Naive thymus-derived CD8-positive, alpha-beta T cell (primary cell): ENCODE measurements at regions not wholly inside any gene's neighbourhood (a gene's known extent, or its start where the extent isn't known, plus 50 kb on each side); places are given as distances from the start of the nearest gene placed in this dataset.
A peak's percentile ranks its signal among the peaks of the same experiment; 100 is the strongest.
"Not testable (repeated sequence)": the region's sequence is repeated elsewhere in the genome, so short reads cannot be mapped to it uniquely, and the experiment has no call there.

Source experiments
- ATAC-seq, 2 donors: fragments of 150-1000 bp; cut with Tn5 transposase in 1 of 2; sonication (Bioruptor Pico), chemical (Tn5 transposase) in 1 of 2; 1 replicate in 1 of 2; 2 replicates in 1 of 2; pipeline ENCODE4 v1.10.0; 2021; ENCODE audit warnings: mild to moderate bottlenecking in 2 of 2, moderate library complexity in 2 of 2
- POLR2A ChIA-PET: fragments of 350-600 bp; sonication (Branson Sonifier 250); formaldehyde crosslinking; loops from one replicate; lab custom pipeline; 2021; ENCODE audit warnings: antibody characterized with exemption; lab: Charles Lee
- DNase-seq, 10 donors: peaks; one replicate each; pipeline versions ENCODE4 v3.0.0 to v3.0.0-alpha.2; 2020 to 2022
- H3K27ac Mint-ChIP-seq, 10 donors: one replicate each; pipeline ENCODE4 v1.8.0; 2020 to 2022; ENCODE audit warnings: mild to moderate bottlenecking in 10 of 10, mixed read lengths in 10 of 10, moderate library complexity in 4 of 10, inconsistent platforms in 1 of 10
- H3K27me3 Mint-ChIP-seq, 5 donors: one replicate each; pipeline ENCODE4 v1.8.0; 2021 to 2022; ENCODE audit warnings: mixed read lengths in 5 of 5
- H3K36me3 Mint-ChIP-seq, 3 donors: one replicate each; pipeline ENCODE4 v1.8.0; 2020 to 2022; ENCODE audit warnings: mixed read lengths in 3 of 3, mild to moderate bottlenecking in 2 of 3, inconsistent platforms in 1 of 3
- H3K4me1 Mint-ChIP-seq, 4 donors: one replicate each; pipeline ENCODE4 v1.8.0; 2021 to 2022; ENCODE audit warnings: mixed read lengths in 4 of 4
- H3K4me3 Mint-ChIP-seq, 10 donors: one replicate each; pipeline ENCODE4 v1.8.0; 2020 to 2022; ENCODE audit warnings: mild to moderate bottlenecking in 10 of 10, mixed read lengths in 10 of 10, moderate library complexity in 6 of 10, inconsistent platforms in 1 of 10
- H3K9me3 Mint-ChIP-seq, 9 donors: one replicate each; pipeline ENCODE4 v1.8.0; 2020 to 2022; ENCODE audit warnings: mixed read lengths in 9 of 9, mild to moderate bottlenecking in 3 of 9, inconsistent platforms in 1 of 9, moderate library complexity in 1 of 9

DNA sequence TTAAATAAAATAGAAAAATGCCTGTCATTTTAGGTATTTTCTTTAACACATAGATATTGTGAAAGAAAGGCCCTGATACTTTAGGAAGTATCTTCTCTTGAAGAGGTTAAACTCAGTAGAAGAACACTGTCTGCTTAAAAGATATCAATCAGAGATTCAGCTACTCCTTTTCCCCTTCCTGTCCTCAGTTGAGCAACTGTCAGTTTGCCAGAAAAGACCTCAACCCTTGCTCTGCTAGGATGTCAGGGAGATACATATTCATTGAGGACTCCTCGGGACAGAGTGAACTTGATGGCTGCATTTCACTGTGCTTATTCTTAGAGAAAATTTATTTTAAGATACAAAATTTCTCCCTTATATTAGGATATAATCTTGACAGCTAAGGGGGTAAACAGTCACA lies 173.6 kb upstream of the CACNA2D1 start:
- Mint-ChIP-seq H3K36me3 (no peaks in the 10 kb centered on the region), H3K27ac (no peak overlapping the region), H3K27me3 (peaks cover 0 to 4% (median 0%) of the 10 kb centered on the region in 5 donors), H3K9me3 (peaks cover 0 to 13% (median 4%) of the 10 kb centered on the region in 9 donors), H3K4me3 (no peak overlapping the region), H3K4me1 (peaks cover 0 to 11% (median under 1%) of the 10 kb centered on the region in 4 donors)
- POLR2A ChIA-PET: no interaction called here
- ATAC-seq: no peak
- DNase-seq: no peak

DNA sequence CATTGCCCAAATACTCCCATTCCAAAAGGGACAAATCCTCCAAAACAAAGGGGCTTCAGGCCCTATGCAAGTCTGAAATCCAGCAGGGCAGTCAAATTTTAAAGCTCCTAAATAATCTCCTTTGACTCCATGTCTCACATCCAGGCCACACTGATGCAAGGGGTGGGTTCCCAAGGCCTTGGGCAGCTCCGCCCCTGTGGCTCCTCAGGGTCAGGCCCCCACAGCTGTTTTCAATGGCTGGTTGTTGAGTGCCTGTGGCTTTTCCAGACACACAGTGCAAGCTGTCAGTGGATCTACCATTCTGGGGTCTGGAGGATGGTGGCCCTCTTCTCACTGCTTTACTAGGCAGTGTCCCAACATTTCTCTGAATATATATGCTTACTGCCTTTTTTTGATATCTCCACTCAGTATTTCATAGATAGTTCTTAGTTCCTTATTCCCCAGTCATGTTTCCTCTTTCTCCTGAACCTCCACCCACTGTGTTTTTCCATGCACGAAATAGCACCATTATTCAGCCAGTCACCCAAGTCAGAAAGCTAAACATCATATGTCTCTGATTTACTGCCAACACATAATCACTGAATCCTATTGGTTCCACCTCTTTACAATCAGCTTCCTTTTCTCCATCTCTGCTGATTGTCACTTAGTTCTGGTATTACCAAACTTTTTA lies 172.6 kb upstream of the CACNA2D1 start:
- H3K4me1 Mint-ChIP-seq: peaks cover 0 to 11% (median under 1%) of the 10 kb centered on the region in 4 donors
- H3K27me3 Mint-ChIP-seq: peaks cover 0 to 3% (median 0%) of the 10 kb centered on the region in 5 donors
- POLR2A ChIA-PET: no interaction called here
- no peaks in the 10 kb centered on the region for H3K36me3 Mint-ChIP-seq
- ATAC-seq: no peak
- H3K9me3 Mint-ChIP-seq: peaks cover 0 to 5% (median 2%) of the 10 kb centered on the region in 9 donors
- H3K4me3 Mint-ChIP-seq: no peak overlapping the region
- no peak for DNase-seq
- peak overlapping the region in 1 of 10 donors; percentile 27 for H3K27ac Mint-ChIP-seq

DNA sequence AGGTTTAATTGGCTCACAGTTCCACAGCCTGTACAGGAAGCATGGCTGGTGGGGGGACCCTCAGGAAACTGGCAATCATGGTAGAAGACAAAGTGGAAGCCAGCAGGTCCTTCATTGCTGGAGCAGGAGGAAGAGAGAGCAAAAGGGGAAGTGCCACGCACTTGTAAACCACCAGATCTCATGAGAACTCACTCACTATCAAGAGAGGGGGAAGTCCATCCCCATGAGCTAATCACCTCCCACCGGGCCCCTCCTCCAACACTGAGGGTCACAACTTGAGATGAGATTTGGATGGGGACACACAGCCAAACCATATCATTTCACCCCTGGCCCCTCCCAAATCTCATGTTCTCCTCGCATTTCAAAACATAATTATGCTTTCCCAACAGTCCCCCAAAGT lies 171.9 kb upstream of the CACNA2D1 start:
- POLR2A ChIA-PET: no interaction called here
- Mint-ChIP-seq H3K27me3 (no peaks in the 10 kb centered on the region), H3K36me3 (no peaks in the 10 kb centered on the region), H3K4me1 (peaks cover 0 to 11% (median under 1%) of the 10 kb centered on the region in 4 donors), H3K9me3 (peaks cover 0 to 4% (median 0%) of the 10 kb centered on the region in 9 donors), H3K4me3 (no peak overlapping the region), H3K27ac (no peak overlapping the region)
- DNase-seq: no peak
- no peak for ATAC-seq

DNA sequence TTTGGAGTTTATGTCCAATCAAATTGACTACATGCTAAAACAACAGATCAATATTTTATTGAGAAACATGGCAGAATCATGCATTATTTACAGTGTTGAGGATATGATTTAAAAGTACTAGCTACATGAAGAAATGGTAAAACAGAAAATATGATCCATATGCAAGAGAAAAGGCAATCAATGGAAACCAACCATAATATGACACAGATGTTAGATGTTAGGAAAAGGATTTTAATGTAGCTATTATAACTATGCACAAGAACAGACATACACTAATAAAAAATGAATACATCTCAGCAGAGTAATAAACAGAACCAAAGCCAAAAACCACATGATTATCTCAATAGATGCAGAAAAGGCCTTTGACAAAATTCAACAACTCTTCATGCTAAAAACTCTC lies 166.2 kb upstream of the CACNA2D1 start:
- no peaks in the 10 kb centered on the region for H3K36me3 Mint-ChIP-seq
- no peaks in the 10 kb centered on the region for H3K9me3 Mint-ChIP-seq
- ATAC-seq (no peak), DNase-seq (no peak)
- POLR2A ChIA-PET: no interaction called here
- peaks cover 0 to 3% (median 0%) of the 10 kb centered on the region in 5 donors for H3K27me3 Mint-ChIP-seq
- no peak overlapping the region for H3K27ac Mint-ChIP-seq
- H3K4me1 Mint-ChIP-seq: no peaks in the 10 kb centered on the region
- no peak overlapping the region for H3K4me3 Mint-ChIP-seq

DNA sequence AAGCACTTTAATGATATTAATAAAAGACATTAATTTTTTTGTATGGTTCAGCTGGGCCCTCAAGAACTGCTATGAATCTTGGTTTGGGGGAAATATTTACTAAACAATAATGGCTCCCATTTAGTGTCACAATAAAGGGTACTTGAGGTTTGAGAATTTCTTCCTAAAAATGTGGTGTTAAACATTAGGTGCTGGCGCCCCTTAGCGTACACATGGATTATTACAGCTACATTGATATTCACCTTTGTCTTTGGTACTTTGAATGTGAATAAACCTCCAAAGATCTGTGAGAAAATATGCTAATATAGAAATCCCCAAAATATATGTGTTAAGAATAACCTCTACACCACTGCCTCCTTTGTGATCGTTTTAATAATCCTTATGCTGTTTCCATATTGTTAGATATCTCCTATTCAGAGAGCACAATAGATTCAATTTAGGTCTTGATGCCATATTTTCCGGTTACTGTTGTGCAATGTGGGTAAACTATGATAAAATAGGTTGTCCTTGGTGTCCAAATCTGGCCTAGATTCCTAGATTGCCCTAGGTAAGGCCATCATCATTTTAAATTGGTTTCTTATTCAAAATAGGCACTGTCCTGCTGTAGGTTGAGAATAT lies 161.8 kb upstream of the CACNA2D1 start:
- no peaks in the 10 kb centered on the region for H3K36me3 Mint-ChIP-seq
- H3K4me3 Mint-ChIP-seq: no peak overlapping the region
- DNase-seq (peak in 2 of 10 donors; percentile 6 to 12), ATAC-seq (no peak)
- POLR2A ChIA-PET: no interaction called here
- peaks cover 0 to 6% (median 0%) of the 10 kb centered on the region in 5 donors for H3K27me3 Mint-ChIP-seq
- H3K27ac Mint-ChIP-seq: no peak overlapping the region
- H3K9me3 Mint-ChIP-seq: peaks cover 0 to 2% (median 0%) of the 10 kb centered on the region in 9 donors
- H3K4me1 Mint-ChIP-seq: no peaks in the 10 kb centered on the region

DNA sequence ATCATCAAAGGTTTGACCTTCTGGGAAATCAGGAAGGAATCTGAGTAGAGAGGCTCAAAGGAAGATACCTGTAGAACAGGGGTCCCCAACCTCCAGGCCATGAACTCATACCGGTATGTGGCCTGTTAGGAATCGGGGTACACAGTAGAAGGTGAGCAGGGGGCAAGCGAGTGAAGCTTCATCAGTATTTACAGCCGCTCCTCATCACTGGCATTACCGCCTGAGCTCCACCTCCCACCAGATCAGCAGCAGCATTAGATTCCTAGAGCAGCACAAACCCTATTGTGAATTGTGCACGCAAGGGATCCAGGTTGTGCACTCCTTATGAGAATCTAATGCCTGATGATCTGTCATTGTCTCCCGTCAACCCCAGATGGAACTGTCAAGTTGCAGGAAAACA lies 158.5 kb upstream of the CACNA2D1 start:
- no peaks in the 10 kb centered on the region for H3K4me1 Mint-ChIP-seq
- H3K9me3 Mint-ChIP-seq: peaks cover 0 to 2% (median 0%) of the 10 kb centered on the region in 9 donors
- peaks cover 0 to 4% (median 0%) of the 10 kb centered on the region in 5 donors for H3K27me3 Mint-ChIP-seq
- H3K27ac Mint-ChIP-seq: no peak overlapping the region
- H3K36me3 Mint-ChIP-seq: no peaks in the 10 kb centered on the region
- no peak for DNase-seq
- POLR2A ChIA-PET: no interaction called here
- ATAC-seq: no peak
- H3K4me3 Mint-ChIP-seq: no peak overlapping the region

DNA sequence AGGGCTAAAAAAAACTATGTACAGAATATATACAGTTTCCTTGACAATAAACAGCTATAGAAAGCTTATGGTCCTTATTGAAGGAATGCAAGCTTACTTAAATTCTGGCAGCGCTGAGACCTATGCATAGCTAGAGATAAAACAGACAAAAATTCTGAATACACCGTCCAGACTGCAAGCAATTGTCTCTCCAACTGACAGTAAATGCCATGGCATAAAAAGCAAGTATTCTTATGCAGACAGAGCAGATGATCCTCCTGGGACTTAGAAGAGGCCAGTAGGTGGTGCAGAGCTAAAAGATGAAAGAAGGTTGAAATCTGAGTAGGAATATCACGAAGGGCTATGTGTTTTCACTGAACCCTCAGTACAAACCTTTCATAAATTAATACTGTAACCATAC lies 157.0 kb upstream of the CACNA2D1 start:
- Mint-ChIP-seq H3K9me3 (peaks cover 0 to 2% (median 0%) of the 10 kb centered on the region in 9 donors), H3K4me1 (no peaks in the 10 kb centered on the region), H3K4me3 (no peak overlapping the region), H3K27ac (no peak overlapping the region), H3K36me3 (no peaks in the 10 kb centered on the region), H3K27me3 (peaks cover 0 to 4% (median 0%) of the 10 kb centered on the region in 5 donors)
- ATAC-seq (no peak), DNase-seq (no peak)
- POLR2A ChIA-PET: no interaction called here

DNA sequence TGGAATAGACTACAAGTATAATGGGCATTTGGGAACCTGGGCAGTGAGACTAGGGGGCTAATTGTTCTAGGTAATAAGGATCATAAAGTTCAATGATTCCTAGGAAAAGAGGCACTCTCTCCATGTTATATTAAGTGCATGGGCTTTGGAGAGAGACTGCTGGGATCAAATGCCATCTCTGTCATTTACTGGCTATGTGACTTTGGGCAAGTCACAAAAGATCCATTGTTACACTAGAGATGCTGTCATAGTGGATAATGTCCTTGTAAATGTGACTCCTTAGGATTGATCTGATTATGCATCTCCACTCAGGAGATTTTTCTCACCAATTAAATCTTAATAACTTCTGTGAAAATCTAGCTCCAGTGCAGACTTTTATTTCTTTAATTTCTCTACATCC lies 156.3 kb upstream of the CACNA2D1 start:
- POLR2A ChIA-PET: no interaction called here

DNA sequence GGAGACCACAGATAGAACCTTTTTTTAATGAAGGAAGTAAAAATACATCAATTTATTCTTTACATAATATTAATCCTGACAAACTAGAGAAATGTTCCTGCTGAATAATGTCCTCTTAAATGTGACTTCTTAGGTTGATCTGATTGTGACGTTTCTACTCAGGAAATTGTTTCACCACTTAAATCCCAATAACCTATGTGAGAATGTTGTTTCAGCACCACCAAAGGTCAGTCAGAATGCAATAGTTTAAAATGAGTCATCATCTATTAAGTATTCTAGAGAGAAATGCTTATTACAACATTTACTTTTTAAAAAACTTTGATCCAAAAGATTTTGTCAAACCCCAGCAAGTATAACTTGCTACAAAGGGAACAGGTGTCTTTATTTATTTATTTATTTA lies 155.4 kb upstream of the CACNA2D1 start:
- peaks cover 0 to 4% (median 0%) of the 10 kb centered on the region in 5 donors for H3K27me3 Mint-ChIP-seq
- POLR2A ChIA-PET: no interaction called here
- H3K27ac Mint-ChIP-seq: no peak overlapping the region
- no peaks in the 10 kb centered on the region for H3K4me1 Mint-ChIP-seq
- ATAC-seq (no peak), DNase-seq (no peak)
- no peak overlapping the region for H3K4me3 Mint-ChIP-seq
- H3K36me3 Mint-ChIP-seq: no peaks in the 10 kb centered on the region
- H3K9me3 Mint-ChIP-seq: peaks cover 0 to 2% (median 0%) of the 10 kb centered on the region in 9 donors

More for the DNA sequence above, 156.3 kb upstream of the CACNA2D1 start:
- H3K36me3 Mint-ChIP-seq: no peaks in the 10 kb centered on the region
- peaks cover 0 to 2% (median 0%) of the 10 kb centered on the region in 9 donors for H3K9me3 Mint-ChIP-seq
- ATAC-seq (no peak), DNase-seq (no peak)
- H3K4me1 Mint-ChIP-seq: no peaks in the 10 kb centered on the region
- no peak overlapping the region for H3K27ac Mint-ChIP-seq
- H3K27me3 Mint-ChIP-seq: peaks cover 0 to 4% (median 0%) of the 10 kb centered on the region in 5 donors
- H3K4me3 Mint-ChIP-seq: no peak overlapping the region

DNA sequence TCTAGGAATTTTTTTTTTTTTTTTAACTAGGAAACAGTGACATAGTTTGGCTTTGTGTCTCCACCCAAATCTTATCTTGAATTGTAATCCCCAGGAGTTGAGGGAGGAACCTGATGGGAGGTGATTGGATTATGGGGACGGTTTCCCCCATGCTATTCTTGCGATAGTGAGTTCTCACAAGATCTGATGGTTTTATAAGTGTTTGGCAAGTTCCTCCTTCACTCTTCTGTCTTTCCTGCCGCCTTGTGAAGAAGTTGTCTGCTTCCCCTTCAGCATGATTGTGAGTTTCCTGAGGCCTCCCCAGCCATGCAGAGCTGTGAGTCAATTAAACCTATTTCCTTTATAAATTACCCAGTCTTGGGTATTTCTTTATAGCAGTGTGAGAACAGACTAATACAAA lies 152.2 kb upstream of the CACNA2D1 start:
- H3K27me3 Mint-ChIP-seq, ATAC-seq, H3K4me1 Mint-ChIP-seq, DNase-seq, H3K9me3 Mint-ChIP-seq, H3K4me3 Mint-ChIP-seq, POLR2A ChIA-PET, H3K36me3 Mint-ChIP-seq, H3K27ac Mint-ChIP-seq: not testable (repeated sequence)

DNA sequence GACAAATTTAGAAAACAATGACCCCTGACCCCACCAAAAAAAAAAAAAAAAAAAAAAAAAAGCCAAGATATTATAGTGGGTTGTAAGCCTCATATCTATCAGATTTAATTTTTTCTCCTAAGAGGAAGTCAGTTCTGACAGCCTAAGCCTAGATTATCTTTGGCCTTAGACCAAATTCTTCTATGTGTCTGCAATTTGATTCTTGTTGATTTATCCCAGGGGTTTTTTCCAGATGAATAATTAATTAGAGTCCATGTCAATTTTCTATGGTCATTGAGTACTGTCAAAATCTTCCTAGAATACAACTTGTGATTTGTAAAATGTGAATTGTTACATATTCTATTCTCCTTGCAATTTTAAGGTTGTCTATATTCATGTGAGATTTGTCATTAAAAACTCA lies 151.6 kb upstream of the CACNA2D1 start:
- Mint-ChIP-seq H3K36me3 (no peaks in the 10 kb centered on the region), H3K27ac (no peak overlapping the region), H3K4me1 (no peaks in the 10 kb centered on the region), H3K27me3 (peaks cover 0 to 6% (median 0%) of the 10 kb centered on the region in 5 donors), H3K9me3 (peaks cover 0 to 2% (median 0%) of the 10 kb centered on the region in 9 donors), H3K4me3 (no peak overlapping the region)
- ATAC-seq (no peak), DNase-seq (no peak)
- POLR2A ChIA-PET: no interaction called here

DNA sequence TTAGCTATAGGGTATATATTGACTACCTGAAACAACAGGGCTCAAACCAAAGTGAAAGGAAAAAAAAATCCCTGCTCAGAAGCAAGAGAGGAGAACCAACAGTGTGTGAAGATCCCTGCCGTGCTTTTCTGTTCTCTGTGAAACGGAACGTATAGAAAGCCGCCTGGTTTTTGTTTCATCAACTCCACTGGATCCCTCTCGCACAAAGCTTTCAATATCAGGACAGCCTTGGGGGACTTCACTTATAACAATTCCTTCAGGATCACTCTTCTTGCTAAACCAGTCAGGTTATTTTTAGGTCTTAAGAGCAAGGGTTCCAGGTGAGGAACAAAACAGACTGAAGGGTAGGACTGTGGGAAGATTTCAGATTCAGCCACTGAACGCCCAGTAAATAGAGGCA lies 151.1 kb upstream of the CACNA2D1 start:
- ATAC-seq (no peak), DNase-seq (no peak)
- Mint-ChIP-seq H3K27me3 (peaks cover 0 to 6% (median 0%) of the 10 kb centered on the region in 5 donors), H3K4me1 (no peaks in the 10 kb centered on the region), H3K4me3 (no peak overlapping the region), H3K9me3 (peaks cover 0 to 2% (median 0%) of the 10 kb centered on the region in 9 donors), H3K27ac (peak overlapping the region in 1 of 10 donors; percentile 15), H3K36me3 (no peaks in the 10 kb centered on the region)
- POLR2A ChIA-PET: no interaction called here

DNA sequence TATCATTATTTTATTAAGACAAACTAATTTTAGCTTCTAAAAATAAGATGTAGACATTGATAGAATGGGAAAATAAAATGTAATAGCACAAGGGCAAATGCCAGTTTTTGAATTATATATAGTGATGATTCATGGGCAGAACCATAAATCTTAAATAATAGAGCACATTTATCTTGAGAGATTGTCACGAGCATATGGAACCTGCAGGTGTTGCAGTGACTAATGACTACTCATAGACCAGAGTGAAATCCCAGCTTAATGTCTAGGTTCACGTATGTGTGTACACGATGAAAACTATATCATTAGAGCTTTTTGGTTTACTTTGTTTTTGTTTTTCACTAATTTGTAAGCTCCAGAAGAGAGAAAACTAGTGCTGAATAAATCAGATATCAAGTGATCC lies 150.2 kb upstream of the CACNA2D1 start:
- DNase-seq: no peak
- Mint-ChIP-seq H3K4me3 (no peak overlapping the region), H3K4me1 (no peaks in the 10 kb centered on the region), H3K9me3 (peaks cover 0 to 2% (median 0%) of the 10 kb centered on the region in 9 donors), H3K27ac (no peak overlapping the region), H3K36me3 (no peaks in the 10 kb centered on the region), H3K27me3 (peaks cover 0 to 6% (median 0%) of the 10 kb centered on the region in 5 donors)
- ATAC-seq: no peak
- POLR2A ChIA-PET: no interaction called here
